ENCODE measurements at regions not wholly inside any gene's neighbourhood (a gene's known extent, or its start where the extent isn't known, plus 50 kb on each side); places are given as distances from the start of the nearest gene placed in this dataset.
"Not testable (repeated sequence)": the region's sequence is repeated elsewhere in the genome, so short reads cannot be mapped to it uniquely, and the experiment has no call there.

DNA sequence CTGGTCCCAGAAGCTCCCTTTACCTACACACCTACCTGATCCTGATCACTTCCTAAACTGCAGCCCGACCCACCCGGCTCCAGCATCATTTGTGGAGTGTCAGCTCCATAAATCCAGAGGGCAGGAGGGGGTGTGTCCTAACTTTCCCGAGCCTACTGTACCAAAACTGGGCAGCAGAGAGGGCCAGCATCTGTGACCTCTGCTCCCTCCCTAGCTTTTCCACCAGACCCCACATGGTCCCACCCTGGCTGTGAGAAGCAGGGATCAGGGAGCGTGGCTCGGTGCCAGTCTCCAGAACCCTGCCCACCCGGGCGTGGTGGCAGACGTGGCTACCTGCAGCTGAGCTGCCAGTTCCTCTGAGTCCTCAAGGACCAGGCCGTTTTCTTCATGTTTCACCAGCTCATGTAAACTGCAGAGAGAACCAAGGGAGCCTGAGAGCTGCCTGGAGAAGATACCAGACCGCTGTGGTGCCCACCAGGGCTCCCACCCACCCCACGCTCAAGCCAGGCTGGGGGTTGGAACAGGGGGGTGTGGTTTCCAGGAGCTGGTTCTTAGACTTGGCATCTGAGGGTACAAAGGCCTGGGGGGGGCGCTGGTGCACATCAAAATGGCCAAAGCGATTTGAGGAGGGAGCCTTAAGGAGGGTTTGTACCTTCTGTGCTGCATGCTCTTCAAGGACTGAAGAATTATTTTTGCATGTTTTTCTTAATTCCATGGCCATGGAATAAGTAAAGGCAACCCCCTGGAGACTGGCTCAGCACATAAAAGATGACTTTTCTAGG, 76.7 kb upstream of the DRD5 start:
- CTCF ChIA-PET: interaction anchor here (1.1 to 3.2 kb wide), 4 partner anchors 13 to 314 kb away, joined by 4 to 58 read pairs (median 6); no protein-coding TSS in a partner anchor
- H3K4me1 ChIP-seq (ENCODE audit: control insufficient read depth, extremely low read depth, insufficient read depth, low read length): no peaks in the 10 kb centered on the region
- no peaks in the 10 kb centered on the region for H3K79me2 ChIP-seq (ENCODE audit: control insufficient read depth, insufficient read depth, low read length)
- no peak overlapping the region for H3K4me3 ChIP-seq (replicated peaks in 1 of 3; ENCODE audit: insufficient read depth in 1 of 3, low read depth in 1 of 3, low read length in 3 of 3)
- no peaks in the 10 kb centered on the region for H3K9me3 ChIP-seq (replicated peaks; ENCODE audit: control insufficient read depth, insufficient read depth, low read length)
- H3K4me2 ChIP-seq (ENCODE audit: insufficient read depth, low read length): no peak overlapping the region
- H3K9ac ChIP-seq (replicated peaks; ENCODE audit: extremely low read depth, insufficient read depth, low read length): no peak overlapping the region
- no peaks in the 10 kb centered on the region for H3K9me1 ChIP-seq (replicated peaks; ENCODE audit: control insufficient read depth, extremely low read depth, insufficient read depth, low read length)
- no TSS peak for BruUV-seq (replicated peaks)
- no peak overlapping the region for H3K27ac ChIP-seq (ENCODE audit: insufficient read depth, low read depth, low read length)
- no peak for FAIRE-seq
- intact Hi-C loops (cut with micrococcal nuclease): loop anchor here (5.0 kb wide), 1 partner anchor 843 kb away; no protein-coding TSS in a partner anchor
- H4K20me1 ChIP-seq (replicated peaks; ENCODE audit: control insufficient read depth, extremely low read depth, insufficient read depth, low read length): no peaks in the 10 kb centered on the region
- DNase-seq (ENCODE audit: low read depth, low spot score): no peak
- H2AFZ ChIP-seq (ENCODE audit: low read depth, low read length): no peak overlapping the region
- H3K36me3 ChIP-seq (ENCODE audit: control insufficient read depth in 2 of 2, extremely low read depth in 1 of 2, insufficient read depth in 2 of 2, low read length in 2 of 2): no peaks in the 10 kb centered on the region
- TF ChIP-seq MAX (IDR thresholded peaks at IDR 0.05; ENCODE audit: insufficient read depth, insufficient read length): no peak
- TF ChIP-seq GATA2 (IDR thresholded peaks at IDR 0.05; ENCODE audit: insufficient read depth, insufficient read length, low read depth, low read length): no peak
- no peak for TF ChIP-seq POLR2AphosphoS5 (IDR thresholded peaks at IDR 0.05; ENCODE audit: insufficient read depth, low read depth, low read length)
- no peak for TF ChIP-seq EZH2 (IDR thresholded peaks at IDR 0.05; ENCODE audit: borderline replicate concordance, low read depth, low read length, severe bottlenecking)
- TF ChIP-seq CTCF (IDR thresholded peaks at IDR 0.05; ENCODE audit: extremely low read depth in 1 of 2, insufficient read depth in 1 of 2, low read depth in 1 of 2, low read length in 2 of 2): no peak
- TF ChIP-seq FOS (IDR thresholded peaks at IDR 0.05; ENCODE audit: borderline replicate concordance, insufficient read depth, low read length): no peak
- TF ChIP-seq JUN (IDR thresholded peaks at IDR 0.05; ENCODE audit: borderline replicate concordance, insufficient read depth, insufficient read length, low read depth): no peak
- no peak for TF ChIP-seq POLR2A (IDR thresholded peaks at IDR 0.05; ENCODE audit: low read depth, low read length)
- no peak for TF ChIP-seq MYC (IDR thresholded peaks at IDR 0.05; ENCODE audit: low read depth, low read length)
- POLR2A ChIA-PET: no interaction called here
- H3K27me3 ChIP-seq (ENCODE audit: control insufficient read depth in 2 of 2, insufficient read depth in 2 of 2, low read length in 2 of 2): no peaks in the 10 kb centered on the region
- dilution Hi-C loops (cut with MboI; ENCODE audit: extremely low pct_ligation_motif_present, low sequenced_read_pairs): no loop called here

GRCh38 chr4:9707281-9707680, 74.2 kb upstream of the DRD5 start:
- H3K27ac ChIP-seq (ENCODE audit: insufficient read depth, low read depth, low read length); H2AFZ ChIP-seq (ENCODE audit: low read depth, low read length); BruUV-seq (replicated peaks); H3K4me2 ChIP-seq (ENCODE audit: insufficient read depth, low read length); H3K9ac ChIP-seq (replicated peaks; ENCODE audit: extremely low read depth, insufficient read depth, low read length); H3K4me3 ChIP-seq (replicated peaks in 1 of 3; ENCODE audit: insufficient read depth in 1 of 3, low read depth in 1 of 3, low read length in 3 of 3); FAIRE-seq; DNase-seq (ENCODE audit: low read depth, low spot score); H3K79me2 ChIP-seq (ENCODE audit: control insufficient read depth, insufficient read depth, low read length); H3K9me3 ChIP-seq (replicated peaks; ENCODE audit: control insufficient read depth, insufficient read depth, low read length); dilution Hi-C loops (cut with MboI; ENCODE audit: extremely low pct_ligation_motif_present, low sequenced_read_pairs); POLR2A ChIA-PET; H4K20me1 ChIP-seq (replicated peaks; ENCODE audit: control insufficient read depth, extremely low read depth, insufficient read depth, low read length); H3K36me3 ChIP-seq (ENCODE audit: control insufficient read depth in 2 of 2, extremely low read depth in 1 of 2, insufficient read depth in 2 of 2, low read length in 2 of 2); H3K27me3 ChIP-seq (ENCODE audit: control insufficient read depth in 2 of 2, insufficient read depth in 2 of 2, low read length in 2 of 2); CTCF ChIA-PET; H3K9me1 ChIP-seq (replicated peaks; ENCODE audit: control insufficient read depth, extremely low read depth, insufficient read depth, low read length); H3K4me1 ChIP-seq (ENCODE audit: control insufficient read depth, extremely low read depth, insufficient read depth, low read length); intact Hi-C loops (cut with micrococcal nuclease): not testable (repeated sequence)

- H3K4me3 ChIP-seq (replicated peaks in 1 of 3; ENCODE audit: insufficient read depth in 1 of 3, low read depth in 1 of 3, low read length in 3 of 3); H3K27ac ChIP-seq (ENCODE audit: insufficient read depth, low read depth, low read length); dilution Hi-C loops (cut with MboI; ENCODE audit: extremely low pct_ligation_motif_present, low sequenced_read_pairs); H4K20me1 ChIP-seq (replicated peaks; ENCODE audit: control insufficient read depth, extremely low read depth, insufficient read depth, low read length); CTCF ChIA-PET; BruUV-seq (replicated peaks); H2AFZ ChIP-seq (ENCODE audit: low read depth, low read length); H3K27me3 ChIP-seq (ENCODE audit: control insufficient read depth in 2 of 2, insufficient read depth in 2 of 2, low read length in 2 of 2); H3K79me2 ChIP-seq (ENCODE audit: control insufficient read depth, insufficient read depth, low read length); DNase-seq (ENCODE audit: low read depth, low spot score); H3K9me1 ChIP-seq (replicated peaks; ENCODE audit: control insufficient read depth, extremely low read depth, insufficient read depth, low read length); H3K4me1 ChIP-seq (ENCODE audit: control insufficient read depth, extremely low read depth, insufficient read depth, low read length); H3K4me2 ChIP-seq (ENCODE audit: insufficient read depth, low read length); intact Hi-C loops (cut with micrococcal nuclease); H3K9ac ChIP-seq (replicated peaks; ENCODE audit: extremely low read depth, insufficient read depth, low read length); POLR2A ChIA-PET; H3K9me3 ChIP-seq (replicated peaks; ENCODE audit: control insufficient read depth, insufficient read depth, low read length); H3K36me3 ChIP-seq (ENCODE audit: control insufficient read depth in 2 of 2, extremely low read depth in 1 of 2, insufficient read depth in 2 of 2, low read length in 2 of 2); FAIRE-seq: not testable (repeated sequence)
Observed at GRCh38 chr4:9707936-9708335, 73.5 kb upstream of the DRD5 start.

Measured in endothelial cell of umbilical vein (primary cell).